ENCODE measurements at regions not wholly inside any gene's neighbourhood (a gene's known extent, or its start where the extent isn't known, plus 50 kb on each side); places are given as distances from the start of the nearest gene placed in this dataset.

GRCh38 chr7:13336227-13336626 lies 648.8 kb downstream of the ARL4A start:
- no peak for DNase-seq

GRCh38 chr7:13352677-13353076 lies 636.8 kb downstream of the ETV1 start:
- DNase-seq: no peak

- DNase-seq: no peak
Measured at GRCh38 chr7:13359656-13360055, 629.8 kb downstream of the ETV1 start.

- no peak for DNase-seq
Measured at GRCh38 chr7:13386741-13387140, 602.7 kb downstream of the ETV1 start.

GRCh38 chr7:13407911-13408310 lies 581.6 kb downstream of the ETV1 start:
- no peak for DNase-seq

GRCh38 chr7:13411151-13411550 lies 578.3 kb downstream of the ETV1 start:
- no peak for DNase-seq

- DNase-seq: no peak
Measured at GRCh38 chr7:13411636-13412035, 577.8 kb downstream of the ETV1 start.

- no peak for DNase-seq
Measured at GRCh38 chr7:13414181-13414580, 575.3 kb downstream of the ETV1 start.

- no peak for DNase-seq
Measured at GRCh38 chr7:13414661-13415107, 574.8 kb downstream of the ETV1 start.

- DNase-seq: no peak
Measured at GRCh38 chr7:13416071-13416470, 573.4 kb downstream of the ETV1 start.

GRCh38 chr7:13416544-13416943 lies 572.9 kb downstream of the ETV1 start:
- DNase-seq: no peak

GRCh38 chr7:13420726-13421125 lies 568.7 kb downstream of the ETV1 start:
- DNase-seq: no peak

GRCh38 chr7:13421776-13422175 lies 567.7 kb downstream of the ETV1 start:
- DNase-seq: no peak

- no peak for DNase-seq
Measured at GRCh38 chr7:13433946-13434345, 555.5 kb downstream of the ETV1 start.

GRCh38 chr7:13442226-13442625 lies 547.2 kb downstream of the ETV1 start:
- no peak for DNase-seq

- no peak for DNase-seq
Measured at GRCh38 chr7:13447637-13448036, 541.8 kb downstream of the ETV1 start.

- no peak for DNase-seq
Measured at GRCh38 chr7:13448243-13448642, 541.2 kb downstream of the ETV1 start.

- no peak for DNase-seq
Measured at GRCh38 chr7:13449460-13449859, 540.0 kb downstream of the ETV1 start.

GRCh38 chr7:13454916-13455592 lies 534.4 kb downstream of the ETV1 start:
- DNase-seq: no peak

GRCh38 chr7:13457790-13458189 lies 531.7 kb downstream of the ETV1 start:
- no peak for DNase-seq

GRCh38 chr7:13466874-13467547 lies 522.5 kb downstream of the ETV1 start:
- DNase-seq: no peak

- no peak for DNase-seq
Measured at GRCh38 chr7:13476881-13477444, 512.5 kb downstream of the ETV1 start.

- no peak for DNase-seq
Measured at GRCh38 chr7:13489386-13489785, 500.1 kb downstream of the ETV1 start.

GRCh38 chr7:13496976-13497375 lies 492.5 kb downstream of the ETV1 start:
- DNase-seq: no peak

Measured in CD4-positive, alpha-beta T cell treated with Interferon alpha-2 for 1 hour (primary cell).